NCI-H2029 (cell line): ENCODE measurements at regions not wholly inside any gene's neighbourhood (a gene's known extent, or its start where the extent isn't known, plus 50 kb on each side); places are given as distances from the start of the nearest gene placed in this dataset.

ENCODE experiments used
- DNase-seq: peaks from one replicate; lab custom pipeline; 2025; lab: John Stamatoyannopoulos, UW

GRCh38 chr10:78248651-78249464 lies 215.2 kb downstream of the RPS24 start:
- no peak for DNase-seq

DNA sequence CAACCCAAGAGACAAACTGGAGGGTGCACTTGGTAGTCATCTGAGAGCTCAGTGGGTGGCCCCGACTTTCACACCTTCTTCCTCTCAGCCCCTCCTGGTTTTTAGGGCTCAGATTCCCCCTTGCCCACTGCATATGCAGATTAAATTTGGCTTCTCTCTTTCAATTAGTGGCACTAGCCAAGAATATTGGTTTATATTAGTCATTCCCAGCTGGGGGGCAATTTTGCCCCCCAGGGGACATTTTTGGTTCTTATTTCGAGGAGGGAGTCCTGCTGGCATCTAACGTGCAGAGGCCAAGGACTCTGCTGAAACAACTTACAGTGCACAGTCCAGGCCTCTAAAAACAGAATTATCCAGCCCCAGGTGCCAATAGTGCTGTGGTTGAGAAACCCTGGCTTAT lies 216.0 kb downstream of the RPS24 start:
- DNase-seq: no peak

DNA sequence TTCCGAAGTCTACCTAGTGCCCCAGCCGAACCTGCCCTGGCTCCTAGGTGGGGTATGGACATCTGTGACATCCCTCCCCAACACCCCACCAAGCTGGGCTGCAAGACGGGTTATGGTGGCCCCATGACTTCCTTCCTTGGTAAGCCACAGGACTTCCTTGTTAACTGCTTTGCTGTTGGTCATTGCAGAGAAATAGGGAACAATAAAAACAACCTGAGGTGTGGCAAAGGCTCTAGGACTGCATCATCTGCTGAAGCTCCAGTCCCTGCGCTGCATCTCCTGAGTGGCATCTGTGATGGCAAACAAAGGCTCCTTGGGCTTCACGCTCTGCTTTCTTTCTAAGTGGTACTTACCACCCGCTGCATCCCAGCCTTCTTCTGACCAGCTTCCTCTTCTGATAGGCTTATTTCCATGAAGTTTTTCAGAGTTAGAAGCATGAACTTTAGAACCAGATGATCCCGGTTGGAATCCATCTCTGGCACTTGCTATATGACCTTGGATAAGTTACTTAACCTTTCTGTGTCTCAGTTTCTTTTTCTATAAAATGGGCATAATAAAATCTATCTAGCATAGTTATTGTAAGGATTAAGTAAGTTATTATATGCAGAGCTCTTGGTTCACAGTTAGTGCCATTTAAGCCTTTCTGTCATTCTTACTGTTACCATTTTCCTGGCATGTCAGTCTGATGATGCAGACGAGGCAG lies 216.8 kb downstream of the RPS24 start:
- DNase-seq: no peak

GRCh38 chr10:78251016-78251385 lies 217.3 kb downstream of the RPS24 start:
- no peak for DNase-seq

GRCh38 chr10:78252286-78252685 lies 218.6 kb downstream of the RPS24 start:
- DNase-seq: no peak

- DNase-seq: no peak
Observed at GRCh38 chr10:78253063-78253853, 219.6 kb downstream of the RPS24 start.

DNA sequence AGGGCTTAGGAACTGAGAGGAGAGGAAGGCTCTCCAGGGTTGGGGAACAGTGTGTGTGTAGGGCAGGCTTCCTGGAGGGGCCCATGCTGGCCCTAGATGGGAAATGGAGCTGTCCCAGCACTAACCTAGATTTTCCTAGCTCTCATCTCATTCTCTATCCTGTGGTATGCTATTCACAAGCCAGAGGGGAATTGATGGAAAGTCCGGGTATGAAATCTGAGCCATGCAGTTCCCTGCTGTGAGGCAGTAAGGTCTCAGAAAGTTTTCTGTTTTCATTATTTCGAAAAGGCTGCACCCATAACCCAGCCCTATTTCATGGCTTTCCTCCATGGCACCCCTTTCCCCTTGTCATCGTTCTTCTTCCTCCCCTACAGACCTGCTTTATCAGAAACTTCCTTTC lies 220.3 kb downstream of the RPS24 start:
- DNase-seq: no peak

DNA sequence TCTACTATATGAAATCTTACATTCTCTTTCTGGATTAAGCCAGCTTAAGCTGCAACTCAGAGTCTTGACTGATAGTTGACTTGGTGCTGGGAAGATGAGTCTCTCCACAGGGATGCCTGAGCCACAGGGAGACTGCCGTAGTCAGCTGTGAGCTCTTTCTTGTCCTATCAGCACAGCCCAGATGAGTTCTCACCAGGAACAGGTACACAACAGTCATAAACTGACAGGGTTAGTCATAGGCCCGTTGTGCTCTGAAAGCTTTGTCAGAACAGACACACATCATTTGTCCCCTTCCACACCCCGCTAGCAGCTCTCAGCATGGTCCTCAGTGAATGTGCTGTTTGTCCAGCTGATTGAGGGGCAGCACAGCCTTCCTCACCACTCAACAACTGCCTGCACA lies 221.6 kb downstream of the RPS24 start:
- no peak for DNase-seq

DNA sequence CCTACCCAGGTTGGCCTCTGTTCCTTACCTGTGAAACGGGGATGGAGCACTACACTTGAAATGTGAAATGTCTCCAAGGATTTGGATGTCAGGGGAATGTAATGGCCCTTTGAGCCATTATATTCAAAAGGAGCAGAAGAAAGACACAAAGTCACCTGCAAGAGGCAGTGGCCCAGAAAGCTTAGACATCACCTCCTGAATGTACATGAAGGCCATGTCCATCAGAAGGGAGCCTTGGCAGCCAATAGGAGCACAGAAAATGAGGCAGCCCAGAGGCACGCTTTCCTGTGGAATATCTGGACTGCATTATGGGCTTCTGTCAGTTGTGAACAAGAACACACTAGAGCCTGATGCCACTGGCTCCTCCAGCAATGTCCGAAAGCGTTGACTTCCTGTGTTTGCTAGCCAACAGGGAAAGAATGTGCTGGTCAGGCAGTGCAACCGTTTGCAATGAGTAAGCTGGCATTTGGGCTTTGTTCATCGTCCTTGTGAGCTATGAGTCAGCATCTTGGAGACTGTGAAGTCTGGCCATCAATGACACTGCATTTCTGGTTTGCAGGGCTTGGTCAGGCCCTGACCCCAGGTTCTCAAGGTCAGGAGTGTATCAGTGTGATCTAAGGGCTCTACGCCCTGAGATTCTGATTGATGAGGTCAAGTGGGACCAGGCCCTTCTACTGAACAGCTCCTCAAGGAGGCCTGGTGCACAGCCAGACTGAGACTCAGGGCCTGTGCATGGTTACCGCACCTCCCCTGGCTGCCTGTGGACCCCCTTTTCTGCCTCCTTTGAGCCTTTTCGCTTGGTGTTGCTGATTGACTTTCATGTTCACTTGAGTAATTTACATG lies 222.4 kb downstream of the RPS24 start:
- DNase-seq: no peak

- DNase-seq: no peak
Observed at GRCh38 chr10:78258323-78259030, 224.8 kb downstream of the RPS24 start.

DNA sequence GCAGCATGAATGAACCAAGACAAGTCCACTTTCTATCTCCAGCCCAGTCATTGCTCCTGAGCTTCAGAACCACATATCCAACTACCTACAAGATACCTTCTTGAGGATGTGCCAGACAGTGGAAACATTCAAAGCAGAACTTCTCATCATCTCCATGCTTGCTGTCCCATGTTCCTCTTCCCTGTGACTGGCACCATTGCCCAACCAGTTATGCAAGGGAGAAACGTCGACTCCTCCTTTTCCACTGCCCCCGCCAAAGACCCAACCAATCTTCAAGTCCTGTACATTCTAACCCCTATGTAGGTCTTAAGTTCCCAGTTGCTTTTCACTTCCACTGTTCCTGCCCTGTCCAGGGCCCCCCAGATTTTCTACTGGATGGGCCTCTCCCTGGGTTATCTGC lies 225.7 kb downstream of the RPS24 start:
- DNase-seq: no peak

DNA sequence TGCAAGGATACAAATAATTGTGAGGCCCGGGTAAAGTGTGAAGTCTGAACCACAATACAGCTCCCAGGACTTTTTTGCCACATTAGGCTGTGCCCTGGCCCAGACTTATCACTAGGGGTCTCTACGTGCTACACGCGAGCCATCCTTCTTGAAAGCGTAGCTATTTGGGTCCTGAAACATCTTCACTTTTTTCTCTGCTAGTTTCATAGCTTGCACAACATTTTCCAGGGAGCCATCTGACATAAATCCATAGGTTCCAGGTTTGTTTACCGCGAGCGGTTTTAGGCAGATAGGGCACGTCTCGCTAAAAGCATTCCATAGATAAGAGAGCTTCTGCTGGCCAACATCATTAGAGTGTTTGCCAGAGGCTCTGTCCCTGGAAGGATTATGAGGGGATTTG lies 226.5 kb downstream of the RPS24 start:
- no peak for DNase-seq

- no peak for DNase-seq
Observed at GRCh38 chr10:78260680-78261079, 227.0 kb downstream of the RPS24 start.

GRCh38 chr10:78261291-78261690 lies 227.6 kb downstream of the RPS24 start:
- no peak for DNase-seq

GRCh38 chr10:78262860-78263259 lies 229.2 kb downstream of the RPS24 start:
- no peak for DNase-seq

DNA sequence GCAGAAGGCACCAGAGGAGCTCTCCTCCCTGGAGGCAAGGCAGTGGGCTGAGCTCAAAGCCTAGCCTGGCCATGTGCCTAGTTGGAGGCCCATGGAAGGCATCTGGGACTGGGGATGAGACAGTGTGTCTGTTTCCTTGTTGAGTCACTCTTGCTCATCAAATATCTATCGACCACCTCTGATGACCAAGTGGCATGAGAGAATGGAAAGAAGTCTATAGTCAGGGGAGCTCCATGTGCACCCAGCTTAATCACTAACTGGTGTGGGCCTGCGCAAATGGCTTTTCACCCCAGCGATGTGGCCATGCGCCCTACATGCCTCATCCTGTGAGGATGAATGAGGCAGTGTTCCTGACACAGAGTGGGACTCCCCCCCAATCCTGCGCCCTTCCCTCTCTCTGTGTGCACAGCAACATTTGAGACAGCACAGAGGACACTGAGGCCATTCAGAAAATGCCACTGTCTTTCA lies 229.9 kb downstream of the RPS24 start:
- no peak for DNase-seq

- no peak for DNase-seq
Observed at GRCh38 chr10:78264361-78264760, 230.7 kb downstream of the RPS24 start.

DNA sequence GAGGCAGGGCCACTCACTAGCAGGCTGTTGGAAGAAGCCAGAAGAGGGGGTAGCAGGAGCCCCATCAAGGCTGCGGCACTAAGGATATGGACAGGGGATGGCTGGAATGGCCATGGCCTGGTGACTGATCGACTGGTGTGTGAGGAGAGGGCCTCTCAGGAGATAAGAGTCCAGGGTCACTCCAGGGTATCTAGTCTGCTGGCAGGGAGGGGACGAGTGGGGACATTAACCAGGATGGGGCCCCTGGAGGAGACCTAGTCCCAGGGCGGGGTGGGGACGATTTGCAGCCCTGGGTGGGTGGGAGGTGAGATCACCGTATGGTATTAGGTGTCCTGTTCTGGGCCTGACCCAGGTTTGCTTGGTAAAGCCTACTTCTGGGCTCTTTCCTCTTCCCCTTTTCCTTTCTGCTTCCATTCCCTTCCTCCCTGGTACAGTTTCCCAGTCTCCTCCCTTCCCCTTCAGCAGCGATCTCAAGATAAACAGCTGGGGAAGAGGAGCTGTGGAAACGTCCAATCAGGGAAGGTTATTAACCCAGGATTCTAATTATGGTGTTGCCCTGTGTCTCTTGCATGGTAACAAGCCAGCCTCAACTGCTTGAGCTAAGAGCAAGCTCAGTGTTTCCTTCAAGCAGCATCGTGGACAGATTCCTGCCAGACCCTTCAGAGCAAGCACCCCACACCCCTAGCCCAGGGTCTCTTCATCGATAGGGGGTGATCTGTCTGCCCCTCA lies 233.2 kb downstream of the RPS24 start:
- no peak for DNase-seq

GRCh38 chr10:78267598-78267997 lies 233.9 kb downstream of the RPS24 start:
- DNase-seq: no peak

GRCh38 chr10:78269060-78269459 lies 235.4 kb downstream of the RPS24 start:
- DNase-seq: no peak
